DND-41 (cell line): ENCODE measurements at regions not wholly inside any gene's neighbourhood (a gene's known extent, or its start where the extent isn't known, plus 50 kb on each side); places are given as distances from the start of the nearest gene placed in this dataset.

Experiments
- ATAC-seq: fragments of 200-7000 bp; cut with Tn5 transposase; 3 replicates; pipeline ENCODE4 v1.9.1; 2021; ENCODE audit warnings: low read depth; ENCODE audit not compliant: insufficient read depth
- DNase-seq: peaks from one replicate; pipeline ENCODE4 v3.0.0-alpha.2; 2020
- H2AFZ ChIP-seq: 2 replicates; pipeline ENCODE4 v1.6.0; 2012; ENCODE audit warnings: low read depth, low read length
- H3K27ac ChIP-seq: 2 replicates; pipeline ENCODE4 v1.5.1; 2012; ENCODE audit warnings: low read length, inconsistent platforms
- H3K27me3 ChIP-seq: fragments of 200-600 bp; sonication (generic); 2 replicates; pipeline ENCODE4 v1.6.0; 2012; ENCODE audit warnings: low read length, mild to moderate bottlenecking, inconsistent platforms; ENCODE audit not compliant: insufficient read depth, poor library complexity
- H3K36me3 ChIP-seq: 2 replicates; pipeline ENCODE4 v1.5.1; 2012; ENCODE audit warnings: low read length, inconsistent platforms; ENCODE audit not compliant: insufficient read depth
- H3K4me1 ChIP-seq: 2 replicates; pipeline ENCODE4 v1.5.1; 2012; ENCODE audit warnings: mild to moderate bottlenecking, low read length; ENCODE audit not compliant: insufficient read depth
- H3K4me2 ChIP-seq: 2 replicates; pipeline ENCODE4 v1.6.0; 2012; ENCODE audit warnings: mild to moderate bottlenecking, moderate library complexity, low read length, inconsistent platforms; ENCODE audit not compliant: insufficient read depth
- H3K4me3 ChIP-seq, 2 experiments: fragments of 200-600 bp in 1 of 2; shearing (Covaris generic) in 1 of 2; 2 replicates each; pipeline ENCODE4 v1.5.1; 2012 to 2016; ENCODE audit warnings: inconsistent platforms in 2 of 2, low read length in 2 of 2, mild to moderate bottlenecking in 2 of 2, low read depth in 1 of 2, moderate library complexity in 1 of 2
- H3K79me2 ChIP-seq: 2 replicates; pipeline ENCODE4 v1.6.0; 2012; ENCODE audit warnings: low read length, inconsistent platforms; ENCODE audit not compliant: insufficient read depth
- H3K9ac ChIP-seq: 2 replicates; pipeline ENCODE4 v1.6.0; 2012; ENCODE audit warnings: low read depth, mild to moderate bottlenecking, inconsistent platforms, low read length, moderate library complexity
- H3K9me3 ChIP-seq: 2 replicates; pipeline ENCODE4 v1.5.1; 2012; ENCODE audit warnings: low read length, moderate library complexity, mild to moderate bottlenecking, inconsistent platforms; ENCODE audit not compliant: insufficient read depth, severe bottlenecking
- H4K20me1 ChIP-seq: 2 replicates; pipeline ENCODE4 v1.6.0; 2012; ENCODE audit warnings: low read length; ENCODE audit not compliant: insufficient read depth
- EZH2 ChIP-seq: IDR thresholded peaks from 3 replicates; pipeline ENCODE4 v1.6.1; 2012; ENCODE audit warnings: borderline replicate concordance, low read depth, mild to moderate bottlenecking, moderate library complexity, low read length, inconsistent platforms; ENCODE audit not compliant: severe bottlenecking
- TF ChIP-seq, protein P1 (sequence below): IDR thresholded peaks from 2 replicates; pipeline ENCODE4 v1.5.1; 2012; ENCODE audit warnings: borderline replicate concordance, low read length, moderate library complexity, mild to moderate bottlenecking; ENCODE audit not compliant: poor library complexity, severe bottlenecking; ENCODE audit errors: extremely low read depth

DNA sequence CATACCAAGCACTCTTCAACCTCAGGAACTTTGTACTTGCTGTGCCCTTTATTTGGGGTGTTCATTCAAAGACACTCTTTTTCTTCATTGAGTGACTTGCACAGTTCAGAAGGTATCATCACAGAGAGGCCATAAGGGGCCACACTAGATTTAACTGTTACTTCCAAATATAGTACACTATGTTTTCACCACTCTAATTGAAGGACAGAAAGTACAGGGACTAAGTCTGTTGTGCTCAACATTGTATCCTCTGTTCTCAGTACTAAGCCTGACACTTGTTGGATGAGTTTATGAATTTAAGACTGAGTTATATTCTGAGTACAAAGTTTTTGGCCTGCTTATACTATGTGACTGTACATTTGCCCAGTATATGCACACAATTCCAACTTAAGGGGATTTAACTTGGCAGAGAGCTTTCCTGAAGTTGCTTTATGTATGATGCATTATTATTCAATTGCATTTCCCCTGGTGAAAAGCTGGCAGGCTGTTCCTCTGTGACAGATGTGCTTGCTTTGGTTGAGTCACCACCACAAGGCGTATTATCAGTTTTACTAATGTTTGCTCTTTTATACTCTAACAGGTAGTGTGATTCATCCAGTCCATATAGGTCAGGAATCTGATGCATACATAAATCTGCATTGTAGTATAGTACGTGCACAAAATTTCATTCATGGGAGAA is 714.8 kb downstream of the TLR4 start:
- Histone ChIP-seq H4K20me1 (no peaks in the 10 kb centered on the region), H3K9me3 (no peaks in the 10 kb centered on the region), H3K9ac (no peak overlapping the region), H2AFZ (no peak overlapping the region), H3K36me3 (no peaks in the 10 kb centered on the region), H3K79me2 (no peaks in the 10 kb centered on the region), H3K4me2 (no peak overlapping the region), H3K4me1 (no peaks in the 10 kb centered on the region), H3K27ac (no peak overlapping the region), H3K27me3 (no peaks in the 10 kb centered on the region), H3K4me3 (no peak overlapping the region)
- TF ChIP-seq EZH2 = no peak
- TF ChIP-seq, protein P1, sequence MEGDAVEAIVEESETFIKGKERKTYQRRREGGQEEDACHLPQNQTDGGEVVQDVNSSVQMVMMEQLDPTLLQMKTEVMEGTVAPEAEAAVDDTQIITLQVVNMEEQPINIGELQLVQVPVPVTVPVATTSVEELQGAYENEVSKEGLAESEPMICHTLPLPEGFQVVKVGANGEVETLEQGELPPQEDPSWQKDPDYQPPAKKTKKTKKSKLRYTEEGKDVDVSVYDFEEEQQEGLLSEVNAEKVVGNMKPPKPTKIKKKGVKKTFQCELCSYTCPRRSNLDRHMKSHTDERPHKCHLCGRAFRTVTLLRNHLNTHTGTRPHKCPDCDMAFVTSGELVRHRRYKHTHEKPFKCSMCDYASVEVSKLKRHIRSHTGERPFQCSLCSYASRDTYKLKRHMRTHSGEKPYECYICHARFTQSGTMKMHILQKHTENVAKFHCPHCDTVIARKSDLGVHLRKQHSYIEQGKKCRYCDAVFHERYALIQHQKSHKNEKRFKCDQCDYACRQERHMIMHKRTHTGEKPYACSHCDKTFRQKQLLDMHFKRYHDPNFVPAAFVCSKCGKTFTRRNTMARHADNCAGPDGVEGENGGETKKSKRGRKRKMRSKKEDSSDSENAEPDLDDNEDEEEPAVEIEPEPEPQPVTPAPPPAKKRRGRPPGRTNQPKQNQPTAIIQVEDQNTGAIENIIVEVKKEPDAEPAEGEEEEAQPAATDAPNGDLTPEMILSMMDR = no peak
- DNase-seq (no peak), ATAC-seq (no peak)

DNA sequence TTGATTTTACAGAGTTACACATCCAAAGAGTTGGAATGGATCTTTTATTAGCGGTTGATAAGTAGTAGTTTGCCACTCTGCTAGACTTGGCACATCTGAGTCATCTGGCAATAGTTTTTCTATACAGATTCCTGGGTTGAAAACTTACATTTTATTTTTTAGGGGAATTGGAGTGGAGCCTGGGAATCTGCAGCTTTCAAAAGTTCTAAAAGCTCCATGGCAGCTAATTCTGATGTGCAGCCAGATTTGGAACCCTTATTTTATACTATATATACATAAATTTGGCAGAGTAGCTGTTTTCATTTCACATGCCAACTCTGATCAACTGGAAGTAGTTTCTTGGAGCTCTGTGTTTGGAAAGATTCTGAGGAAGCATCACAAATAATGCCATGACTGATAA is 715.5 kb downstream of the TLR4 start:
- no peak for ATAC-seq

DNA sequence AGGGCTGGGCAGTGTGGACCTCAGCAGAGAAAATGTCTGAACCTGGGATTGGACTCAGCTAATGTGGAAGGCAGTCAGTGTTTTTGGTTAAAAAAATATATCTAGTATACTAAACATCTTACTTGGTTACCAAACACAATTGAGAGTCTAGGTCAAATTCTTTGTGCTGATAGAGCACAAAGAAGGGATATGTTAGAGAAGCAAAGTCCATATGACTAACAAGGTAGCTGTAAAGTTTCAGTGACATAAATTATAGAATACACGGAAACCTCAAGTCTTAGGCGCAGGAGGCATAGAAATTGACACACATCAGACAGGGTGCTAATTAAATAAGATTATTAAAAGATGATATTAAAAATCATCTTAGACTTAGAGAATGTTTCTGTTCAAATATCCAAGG is 718.3 kb downstream of the TLR4 start:
- H3K9me3 ChIP-seq = no peaks in the 10 kb centered on the region
- H3K36me3 ChIP-seq = no peaks in the 10 kb centered on the region
- no peak overlapping the region for H3K4me3 ChIP-seq
- H3K27ac ChIP-seq = no peak overlapping the region
- no peaks in the 10 kb centered on the region for H3K4me1 ChIP-seq
- TF ChIP-seq EZH2 = no peak
- TF ChIP-seq, protein P1 = no peak
- no peak for ATAC-seq
- H3K27me3 ChIP-seq = no peaks in the 10 kb centered on the region
- no peak overlapping the region for H3K4me2 ChIP-seq
- H2AFZ ChIP-seq = no peak overlapping the region
- H4K20me1 ChIP-seq = no peaks in the 10 kb centered on the region
- H3K9ac ChIP-seq = no peak overlapping the region
- H3K79me2 ChIP-seq = no peaks in the 10 kb centered on the region
- no peak for DNase-seq

More for the DNA sequence above, 715.5 kb downstream of the TLR4 start:
- no peak for TF ChIP-seq EZH2
- TF ChIP-seq, protein P1 = no peak
- no peaks in the 10 kb centered on the region for H3K27me3 ChIP-seq
- no peak for DNase-seq
- no peaks in the 10 kb centered on the region for H4K20me1 ChIP-seq
- H2AFZ ChIP-seq = no peak overlapping the region
- no peak overlapping the region for H3K4me3 ChIP-seq
- H3K79me2 ChIP-seq = no peaks in the 10 kb centered on the region
- H3K4me2 ChIP-seq = no peak overlapping the region
- no peak overlapping the region for H3K27ac ChIP-seq
- H3K9ac ChIP-seq = no peak overlapping the region
- no peaks in the 10 kb centered on the region for H3K4me1 ChIP-seq
- no peaks in the 10 kb centered on the region for H3K9me3 ChIP-seq
- H3K36me3 ChIP-seq = no peaks in the 10 kb centered on the region
